ENCODE measurements at regions not wholly inside any gene's neighbourhood (a gene's known extent, or its start where the extent isn't known, plus 50 kb on each side); places are given as distances from the start of the nearest gene placed in this dataset.

DNA sequence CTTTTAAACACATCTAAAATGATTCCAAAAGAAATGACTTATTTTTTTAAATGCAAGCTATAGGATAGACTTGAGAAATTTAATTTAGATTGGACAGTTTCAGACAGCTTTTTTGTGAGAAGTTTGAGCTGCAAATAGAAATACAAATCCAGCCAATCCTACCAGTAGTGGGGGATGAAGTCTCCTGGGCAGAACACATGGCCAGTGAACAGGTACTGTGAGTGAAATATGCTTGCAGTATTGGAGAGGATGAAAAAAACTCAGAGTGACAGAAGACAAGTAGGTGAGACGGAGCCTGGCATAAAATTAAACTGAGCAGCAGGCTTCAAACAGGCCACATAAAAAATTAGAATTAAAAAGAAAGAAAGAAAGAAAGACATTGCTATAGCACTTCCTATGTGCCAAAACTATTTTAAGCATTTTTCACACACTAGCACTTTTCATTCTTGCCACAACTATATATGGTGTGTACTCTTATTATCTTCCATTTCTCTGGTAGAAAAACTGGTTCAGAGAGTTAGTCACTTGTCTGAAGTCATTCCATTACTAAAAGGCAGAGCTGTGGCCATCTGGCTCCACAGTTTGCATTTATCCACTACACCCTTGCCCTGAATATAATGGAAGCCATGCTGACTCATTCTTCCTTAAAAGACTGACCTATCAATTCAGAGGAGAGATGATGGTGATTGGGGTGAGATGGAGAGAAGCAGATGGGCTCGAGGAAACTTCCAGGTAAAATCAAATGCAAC is 310.2 kb upstream of the CTNND2 start:
- no peaks in the 10 kb centered on the region for H3K36me3 Mint-ChIP-seq (ENCODE audit: low read depth, unreplicated experiment)
- no peak overlapping the region for H3K4me3 Mint-ChIP-seq (ENCODE audit: unreplicated experiment)
- no peaks in the 10 kb centered on the region for H3K9me3 Mint-ChIP-seq (ENCODE audit: unreplicated experiment)
- no peak for DNase-seq (ENCODE audit: low spot score)
- no peaks in the 10 kb centered on the region for H3K4me1 Mint-ChIP-seq (ENCODE audit: unreplicated experiment)
- no peak for TF ChIP-seq CTCF (IDR thresholded peaks at IDR 0.05; ENCODE audit: unreplicated experiment)
- H3K27me3 Mint-ChIP-seq (ENCODE audit: unreplicated experiment) = peaks cover 1% of the 10 kb centered on the region
- H3K27ac Mint-ChIP-seq (ENCODE audit: unreplicated experiment) = no peak overlapping the region

GRCh38 chr5:12208366-12209100 is 304.3 kb upstream of the CTNND2 start:
- H3K27me3 Mint-ChIP-seq (ENCODE audit: unreplicated experiment) = peaks cover 1% of the 10 kb centered on the region
- no peak for DNase-seq (ENCODE audit: low spot score)
- H3K27ac Mint-ChIP-seq (ENCODE audit: unreplicated experiment) = no peak overlapping the region
- no peak overlapping the region for H3K4me3 Mint-ChIP-seq (ENCODE audit: unreplicated experiment)
- TF ChIP-seq CTCF (IDR thresholded peaks at IDR 0.05; ENCODE audit: unreplicated experiment) = no peak
- H3K36me3 Mint-ChIP-seq (ENCODE audit: low read depth, unreplicated experiment) = no peaks in the 10 kb centered on the region
- no peaks in the 10 kb centered on the region for H3K9me3 Mint-ChIP-seq (ENCODE audit: unreplicated experiment)
- peaks cover 12% of the 10 kb centered on the region for H3K4me1 Mint-ChIP-seq (ENCODE audit: unreplicated experiment)

- Mint-ChIP-seq H3K9me3 (ENCODE audit: unreplicated experiment) (no peaks in the 10 kb centered on the region), H3K4me1 (ENCODE audit: unreplicated experiment) (peaks cover 12% of the 10 kb centered on the region), H3K27ac (ENCODE audit: unreplicated experiment) (no peak overlapping the region), H3K27me3 (ENCODE audit: unreplicated experiment) (no peaks in the 10 kb centered on the region), H3K36me3 (ENCODE audit: low read depth, unreplicated experiment) (no peaks in the 10 kb centered on the region), H3K4me3 (ENCODE audit: unreplicated experiment) (no peak overlapping the region)
- DNase-seq (ENCODE audit: low spot score) = no peak
- no peak for TF ChIP-seq CTCF (IDR thresholded peaks at IDR 0.05; ENCODE audit: unreplicated experiment)
Measured at GRCh38 chr5:12204761-12205160, 300.5 kb upstream of the CTNND2 start.

DNA sequence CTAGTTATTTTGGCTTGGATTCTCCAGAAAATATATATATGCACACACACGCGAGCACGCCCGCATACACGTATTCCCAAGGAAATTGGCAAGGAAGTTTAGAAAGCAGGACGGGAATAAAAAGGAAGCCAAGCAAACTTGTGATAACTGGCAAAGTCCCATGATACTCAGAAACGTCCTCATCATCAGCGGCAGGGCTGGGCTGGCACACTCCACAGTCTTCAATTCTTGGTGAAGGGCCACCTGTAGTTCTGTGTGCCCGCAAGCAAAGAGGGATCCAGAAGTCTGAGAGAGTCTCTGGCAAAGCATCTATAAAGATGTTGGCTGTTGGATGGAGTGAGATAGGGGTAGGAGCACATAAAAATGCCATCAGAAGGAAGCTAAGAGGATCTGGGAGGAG is 289.3 kb upstream of the CTNND2 start:
- no peaks in the 10 kb centered on the region for H3K36me3 Mint-ChIP-seq (ENCODE audit: low read depth, unreplicated experiment)
- peaks cover 1% of the 10 kb centered on the region for H3K27me3 Mint-ChIP-seq (ENCODE audit: unreplicated experiment)
- no peak for DNase-seq (ENCODE audit: low spot score)
- peaks cover 5% of the 10 kb centered on the region for H3K9me3 Mint-ChIP-seq (ENCODE audit: unreplicated experiment)
- H3K27ac Mint-ChIP-seq (ENCODE audit: unreplicated experiment) = no peak overlapping the region
- peaks cover 3% of the 10 kb centered on the region for H3K4me1 Mint-ChIP-seq (ENCODE audit: unreplicated experiment)
- H3K4me3 Mint-ChIP-seq (ENCODE audit: unreplicated experiment) = no peak overlapping the region
- TF ChIP-seq CTCF (IDR thresholded peaks at IDR 0.05; ENCODE audit: unreplicated experiment) = no peak

GRCh38 chr5:12183003-12183402 is 278.8 kb upstream of the CTNND2 start:
- H3K4me1 Mint-ChIP-seq (ENCODE audit: unreplicated experiment) = no peaks in the 10 kb centered on the region
- TF ChIP-seq CTCF (IDR thresholded peaks at IDR 0.05; ENCODE audit: unreplicated experiment) = no peak
- H3K36me3 Mint-ChIP-seq (ENCODE audit: low read depth, unreplicated experiment) = no peaks in the 10 kb centered on the region
- no peaks in the 10 kb centered on the region for H3K27me3 Mint-ChIP-seq (ENCODE audit: unreplicated experiment)
- no peak for DNase-seq (ENCODE audit: low spot score)
- no peak overlapping the region for H3K27ac Mint-ChIP-seq (ENCODE audit: unreplicated experiment)
- H3K9me3 Mint-ChIP-seq (ENCODE audit: unreplicated experiment) = no peaks in the 10 kb centered on the region
- H3K4me3 Mint-ChIP-seq (ENCODE audit: unreplicated experiment) = no peak overlapping the region
